C4-2B (cell line): ENCODE measurements at regions not wholly inside any gene's neighbourhood (a gene's known extent, or its start where the extent isn't known, plus 50 kb on each side); places are given as distances from the start of the nearest gene placed in this dataset.
"Not testable (repeated sequence)": the region's sequence is repeated elsewhere in the genome, so short reads cannot be mapped to it uniquely, and the experiment has no call there.

Source experiments
- H3K27ac ChIP-seq: fragments of 450-650 bp; 2 replicates; pipeline ENCODE4 v1.5.1; 2017
- CTCF ChIP-seq: fragments of 450-650 bp; conservative IDR thresholded peaks from 2 replicates; pipeline ENCODE4 v1.5.1; 2017; ENCODE audit warnings: mild to moderate bottlenecking
- ZFX ChIP-seq: fragments of 450-650 bp; IDR thresholded peaks from 2 replicates; pipeline ENCODE4 v1.6.1; 2017

- H3K27ac ChIP-seq, result no peak overlapping the region
- TF ChIP-seq ZFX (no peak), CTCF (no peak)
Measured at GRCh38 chr2:176793792-176794191, 418.8 kb upstream of the HNRNPA3 start.

DNA sequence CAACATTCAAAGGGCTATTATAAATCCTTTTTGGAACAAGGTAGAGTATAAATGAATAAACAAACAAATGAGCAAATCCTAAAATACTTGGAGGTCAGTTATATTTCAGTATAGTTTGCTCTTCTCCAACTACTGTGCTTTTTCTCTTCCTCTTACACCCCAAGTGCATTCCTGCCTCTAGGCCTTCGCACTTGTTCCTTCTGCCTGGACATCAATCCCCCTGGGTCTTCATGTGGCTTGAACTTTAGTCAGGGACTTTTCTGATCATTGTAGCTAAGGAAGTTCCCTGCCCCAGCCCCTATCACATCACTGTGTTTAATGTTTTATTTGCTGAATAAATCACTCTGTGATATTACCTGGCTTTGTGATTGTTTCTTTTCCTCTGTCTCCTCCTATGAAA, 418.2 kb upstream of the HNRNPA3 start:
- H3K27ac ChIP-seq, result no peak overlapping the region
- TF ChIP-seq ZFX (no peak), CTCF (no peak)

DNA sequence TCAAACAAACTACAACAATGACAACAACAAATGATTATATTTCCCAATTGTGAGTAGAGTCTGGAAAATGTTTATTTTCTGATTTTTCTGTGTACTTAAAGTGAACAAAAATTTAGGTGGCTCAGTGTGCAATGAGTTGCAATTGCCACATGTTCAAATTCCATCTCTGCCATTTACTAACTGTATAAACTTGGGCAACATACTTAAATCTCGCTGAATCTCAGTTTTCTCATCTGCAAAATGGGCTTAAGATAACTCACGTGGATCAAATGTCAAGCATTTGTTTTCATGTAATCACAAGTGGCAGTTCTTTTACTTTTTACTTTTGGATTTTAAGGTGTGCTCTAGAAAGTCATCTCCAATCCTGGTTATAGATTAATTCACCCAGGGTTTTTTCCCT, 416.8 kb upstream of the HNRNPA3 start:
- H3K27ac ChIP-seq, result no peak overlapping the region
- TF ChIP-seq ZFX (no peak), CTCF (no peak)

DNA sequence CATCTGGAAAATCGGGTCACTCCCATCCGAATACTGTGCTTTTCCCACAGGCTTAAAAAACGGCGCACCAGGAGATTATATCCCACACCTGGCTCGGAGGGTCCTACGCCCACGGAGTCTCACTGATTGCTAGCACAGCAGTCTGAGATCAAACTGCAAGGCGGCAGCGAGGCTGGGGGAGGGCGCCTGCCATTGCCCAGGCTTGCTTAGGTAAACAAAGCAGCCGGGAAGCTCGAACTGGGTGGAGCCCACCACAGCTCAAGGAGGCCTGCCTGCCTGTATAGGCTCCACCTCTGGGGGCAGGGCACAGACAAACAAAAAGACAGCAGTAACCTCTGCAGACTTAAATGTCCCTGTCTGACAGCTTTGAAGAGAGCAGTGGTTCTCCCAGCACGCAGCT, 415.9 kb upstream of the HNRNPA3 start:
- not testable (repeated sequence) for H3K27ac ChIP-seq

DNA sequence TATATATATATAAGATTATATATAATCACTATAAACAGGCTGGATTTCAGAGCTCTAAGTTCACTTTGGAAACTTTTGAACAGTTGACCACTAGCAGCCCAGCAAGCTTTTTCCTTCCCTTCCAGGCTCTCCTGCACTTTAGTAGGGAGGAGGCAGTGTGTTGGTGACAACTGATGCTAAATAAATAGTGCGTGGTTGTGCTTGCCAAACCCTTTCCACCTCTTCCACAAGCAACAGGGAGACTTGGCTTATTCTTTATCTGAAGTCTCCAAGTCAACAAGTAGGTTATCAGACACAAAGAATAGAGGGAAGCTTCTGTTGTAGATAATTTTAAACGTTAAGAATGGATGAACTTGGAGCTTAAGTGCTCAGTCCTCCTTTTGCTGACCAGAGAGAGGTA, 408.2 kb upstream of the HNRNPA3 start:
- TF ChIP-seq CTCF (no peak), ZFX (no peak)
- no peak overlapping the region for H3K27ac ChIP-seq

DNA sequence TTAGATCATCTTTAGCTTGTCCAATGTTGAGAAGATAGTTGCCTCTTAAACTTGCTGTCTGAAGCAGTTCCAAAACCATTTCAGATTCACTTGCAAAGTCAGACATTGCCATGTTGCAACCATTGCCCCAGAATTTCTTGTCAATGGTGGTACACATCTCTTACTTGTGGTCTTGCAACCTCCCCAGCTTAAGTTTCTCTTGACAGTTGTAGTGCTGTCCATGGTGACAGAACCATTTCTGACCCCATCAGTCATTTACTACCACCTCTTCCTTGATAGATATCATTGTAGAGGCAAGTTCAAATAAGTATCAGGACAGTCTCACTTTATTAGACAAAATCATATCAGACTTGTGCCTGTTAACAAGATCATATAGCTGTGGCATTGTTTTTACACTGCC, 407.2 kb upstream of the HNRNPA3 start:
- TF ChIP-seq CTCF, result no peak
- TF ChIP-seq ZFX, result no peak
- no peak overlapping the region for H3K27ac ChIP-seq

- TF ChIP-seq CTCF, result no peak
- H3K27ac ChIP-seq, result no peak overlapping the region
Measured at GRCh38 chr2:176812246-176812775, 400.3 kb upstream of the HNRNPA3 start.

- no peak overlapping the region for H3K27ac ChIP-seq
- TF ChIP-seq CTCF (no peak), ZFX (no peak)
Measured at GRCh38 chr2:176813156-176813555, 399.4 kb upstream of the HNRNPA3 start.
